ENCODE measurements at regions not wholly inside any gene's neighbourhood (a gene's known extent, or its start where the extent isn't known, plus 50 kb on each side); places are given as distances from the start of the nearest gene placed in this dataset.

DNA sequence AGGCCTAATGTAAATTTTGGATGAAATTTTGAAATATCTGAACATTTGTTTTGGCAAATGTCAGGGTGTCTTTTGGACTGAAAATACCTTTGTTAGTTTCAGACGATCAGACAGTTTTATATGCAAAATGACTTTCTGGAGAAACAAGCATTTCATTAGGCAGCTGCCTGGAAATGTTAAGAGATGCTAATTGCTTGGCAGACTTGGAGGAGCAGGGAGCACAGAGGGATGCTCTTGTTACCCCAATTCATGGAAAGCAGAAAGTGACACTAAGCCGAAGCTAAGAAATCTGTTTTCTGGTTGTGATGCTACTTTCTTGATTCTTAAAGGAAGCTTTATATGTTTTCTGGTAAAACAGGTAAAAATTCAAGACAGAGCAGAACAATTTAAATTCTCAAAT is 204.3 kb upstream of the GBE1 start (continued):
- TF ChIP-seq ZBTB33 (CRISPR knock-in tag; IDR thresholded peaks at IDR 0.05) (no peak), POLR2AphosphoS5 (IDR thresholded peaks at IDR 0.05; ENCODE audit: control insufficient read depth, insufficient read depth, low read depth, low read length) (no peak)
- TF ChIP-seq, protein P1, sequence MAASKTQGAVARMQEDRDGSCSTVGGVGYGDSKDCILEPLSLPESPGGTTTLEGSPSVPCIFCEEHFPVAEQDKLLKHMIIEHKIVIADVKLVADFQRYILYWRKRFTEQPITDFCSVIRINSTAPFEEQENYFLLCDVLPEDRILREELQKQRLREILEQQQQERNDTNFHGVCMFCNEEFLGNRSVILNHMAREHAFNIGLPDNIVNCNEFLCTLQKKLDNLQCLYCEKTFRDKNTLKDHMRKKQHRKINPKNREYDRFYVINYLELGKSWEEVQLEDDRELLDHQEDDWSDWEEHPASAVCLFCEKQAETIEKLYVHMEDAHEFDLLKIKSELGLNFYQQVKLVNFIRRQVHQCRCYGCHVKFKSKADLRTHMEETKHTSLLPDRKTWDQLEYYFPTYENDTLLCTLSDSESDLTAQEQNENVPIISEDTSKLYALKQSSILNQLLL (CRISPR knock-in tag; IDR thresholded peaks at IDR 0.05; ENCODE audit: borderline replicate concordance) = no peak

- TF ChIP-seq SPI1 (IDR thresholded peaks at IDR 0.05; ENCODE audit: borderline replicate concordance, low read depth, low read length) = no peak
- TF ChIP-seq FOXJ2 (tag; IDR thresholded peaks at IDR 0.05) = no peak
- TF ChIP-seq SNAPC5 (CRISPR knock-in tag; IDR thresholded peaks at IDR 0.05) = no peak
- TF ChIP-seq ZFP1 (CRISPR knock-in tag; IDR thresholded peaks at IDR 0.05) = no peak
- TF ChIP-seq ZNF696 (CRISPR knock-in tag; conservative IDR thresholded peaks at IDR 0.05) = no peak
- no peak for TF ChIP-seq ZBTB2 (IDR thresholded peaks at IDR 0.05)
- TF ChIP-seq MAZ (CRISPR knock-in tag; conservative IDR thresholded peaks at IDR 0.05 in 1 of 2, IDR thresholded peaks at IDR 0.05 in 1 of 2) = no peak
- no peak for TF ChIP-seq CBX5 (IDR thresholded peaks at IDR 0.05; ENCODE audit: borderline replicate concordance, low read depth)
- TF ChIP-seq JUNB (CRISPR knock-in tag; conservative IDR thresholded peaks at IDR 0.05) = no peak
- no peak for TF ChIP-seq ZNF316 (IDR thresholded peaks at IDR 0.05)
- no peak for TF ChIP-seq ZNF431 (CRISPR knock-in tag; IDR thresholded peaks at IDR 0.05)
- TF ChIP-seq RBM14 (IDR thresholded peaks at IDR 0.05; ENCODE audit: borderline replicate concordance, insufficient read depth, low read depth, low read length) = no peak
- TF ChIP-seq POLR3A (IDR thresholded peaks at IDR 0.05; ENCODE audit: borderline replicate concordance, extremely low read depth, insufficient read depth, insufficient read length) = no peak
- no peak for TF ChIP-seq ZNF778 (CRISPR knock-in tag; IDR thresholded peaks at IDR 0.05)
- TF ChIP-seq NR4A1 (CRISPR knock-in tag; IDR thresholded peaks at IDR 0.05) = no peak
- no peak for TF ChIP-seq NR4A1 (tag; IDR thresholded peaks at IDR 0.05)
- no peak for FAIRE-seq
- DNase-seq (ENCODE audit: extremely low read depth in 1 of 4, low spot score in 3 of 4) = no peak
- intact Hi-C loops (cut with micrococcal nuclease) (no loop called here), in situ Hi-C loops (cut with MboI) (no loop called here)
- Histone ChIP-seq H2AFZ (ENCODE audit: low read depth, low read length) (no peak overlapping the region), H3K27ac (ENCODE audit: extremely low read depth, low read depth, low read length) (no peak overlapping the region), H3K4me1 (replicated peaks in 1 of 2; ENCODE audit: control insufficient read depth in 2 of 2, insufficient read depth in 2 of 2, low read length in 2 of 2) (no peaks in the 10 kb centered on the region), H3K36me3 (ENCODE audit: control insufficient read depth, insufficient read depth, low read length) (no peaks in the 10 kb centered on the region), H3K79me2 (ENCODE audit: control insufficient read depth, insufficient read depth, low read length) (no peaks in the 10 kb centered on the region), H3K27me3 (ENCODE audit: control insufficient read depth in 2 of 2, insufficient read depth in 2 of 2, low read length in 2 of 2) (no peaks in the 10 kb centered on the region), H3K9me1 (ENCODE audit: control insufficient read depth, insufficient read depth, low read length) (no peaks in the 10 kb centered on the region), H3K4me3 (no peak overlapping the region), H3K9ac (ENCODE audit: insufficient read depth in 1 of 2, low read depth in 2 of 2, low read length in 2 of 2) (no peak overlapping the region), H3K9me3 (replicated peaks; ENCODE audit: control insufficient read depth, insufficient read depth, low read depth, low read length) (no peaks in the 10 kb centered on the region), H4K20me1 (replicated peaks; ENCODE audit: control insufficient read depth, insufficient read depth, low read length) (no peaks in the 10 kb centered on the region), H3K4me2 (ENCODE audit: insufficient read depth, low read length) (no peak overlapping the region)
- POLR2A ChIA-PET = no interaction called here
- CTCF ChIA-PET (ENCODE audit: low intra/inter-chr PET ratio) = no interaction called here
- no TSS peak for BruUV-seq (replicated peaks)
- ATAC-seq = no peak
- 0% methylated on average over 2 of the region's 2 CpGs for WGBS (ENCODE audit: insufficient coverage, low coverage, missing lambda C conversion rate)
Observed at GRCh38 chr3:81962396-81962795, 201.0 kb upstream of the GBE1 start.
